ENCODE measurements at regions not wholly inside any gene's neighbourhood (a gene's known extent, or its start where the extent isn't known, plus 50 kb on each side); places are given as distances from the start of the nearest gene placed in this dataset.
A peak's percentile ranks its signal among the peaks of the same experiment; 100 is the strongest.

- Histone ChIP-seq H3K23ac (ENCODE audit: low read depth, low read length, poor library complexity) (no peak overlapping the region), H2BK15ac (ENCODE audit: low read length) (no peak overlapping the region)
- no CpG with 5 or more reads among the region's 1 CpG for WGBS, 2 donors (ENCODE audit: extremely low coverage in 2 of 2, insufficient read length in 2 of 2, insufficient replicate concordance in 1 of 2)
These were observed 222.3 kb upstream of the KIF2A start for GRCh38 chr5:62083661-62084060.

GRCh38 chr5:62084391-62084790, 221.6 kb upstream of the KIF2A start:
- Histone ChIP-seq H3K79me1 (ENCODE audit: low read depth, low read length) (no peaks in the 10 kb centered on the region), H3K23ac (ENCODE audit: low read depth, low read length, poor library complexity) (no peak overlapping the region), H3K4me2 (ENCODE audit: insufficient read depth, low read length, poor library complexity, severe bottlenecking) (no peak overlapping the region), H3K4ac (ENCODE audit: low read length) (no peak overlapping the region), H3K36me3 (replicated peaks in 1 of 2; ENCODE audit: control insufficient read depth in 2 of 2, insufficient read depth in 2 of 2, low read length in 2 of 2) (no peaks in the 10 kb centered on the region), H2AFZ (ENCODE audit: low read length) (no peak overlapping the region), H2BK5ac (ENCODE audit: low read length) (no peak overlapping the region), H3K27me3 (ENCODE audit: control insufficient read depth in 3 of 3, insufficient read depth in 3 of 3, low read depth in 1 of 3, low read length in 3 of 3) (peaks cover 0 to 3% (median 0%) of the 10 kb centered on the region in 3 experiments), H3K9ac (ENCODE audit: low read depth, low read length, poor library complexity) (no peak overlapping the region), H2AK5ac (ENCODE audit: low read depth, low read length) (no peak overlapping the region), H3K9me3 (replicated peaks in 1 of 2; ENCODE audit: control insufficient read depth in 2 of 2, insufficient read depth in 1 of 2, low read depth in 1 of 2, low read length in 2 of 2) (no peaks in the 10 kb centered on the region), H4K91ac (ENCODE audit: low read depth, low read length, poor library complexity) (no peak overlapping the region), H2BK120ac (ENCODE audit: low read depth, low read length) (no peak overlapping the region), H3K14ac (ENCODE audit: low read length) (no peak overlapping the region), H3K18ac (ENCODE audit: low read length) (no peak overlapping the region), H4K8ac (ENCODE audit: low read depth, low read length) (no peak overlapping the region), H3K27ac (replicated peaks; ENCODE audit: low read length) (no peak overlapping the region), H2BK15ac (ENCODE audit: low read length) (no peak overlapping the region), H2BK12ac (ENCODE audit: low read length) (no peak overlapping the region), H3K4me1 (ENCODE audit: control insufficient read depth in 2 of 2, insufficient read depth in 1 of 2, low read depth in 1 of 2, low read length in 2 of 2) (no peaks in the 10 kb centered on the region), H3K4me3 (ENCODE audit: low read length in 2 of 2) (no peak overlapping the region)
- no CpG with 5 or more reads among the region's 8 CpGs for WGBS, 2 donors (ENCODE audit: extremely low coverage in 2 of 2, insufficient read length in 2 of 2, insufficient replicate concordance in 1 of 2)
- no peak for DNase-seq (ENCODE audit: low spot score)

More at GRCh38 chr5:62083661-62084060, 222.3 kb upstream of the KIF2A start:
- H3K27ac ChIP-seq (replicated peaks; ENCODE audit: low read length), result no peak overlapping the region
- H3K9me3 ChIP-seq (replicated peaks in 1 of 2; ENCODE audit: control insufficient read depth in 2 of 2, insufficient read depth in 1 of 2, low read depth in 1 of 2, low read length in 2 of 2), result no peaks in the 10 kb centered on the region
- H3K79me1 ChIP-seq (ENCODE audit: low read depth, low read length), result no peaks in the 10 kb centered on the region
- no peak overlapping the region for H3K14ac ChIP-seq (ENCODE audit: low read length)
- H3K9ac ChIP-seq (ENCODE audit: low read depth, low read length, poor library complexity), result no peak overlapping the region
- H3K18ac ChIP-seq (ENCODE audit: low read length), result no peak overlapping the region
- no peak overlapping the region for H3K4me2 ChIP-seq (ENCODE audit: insufficient read depth, low read length, poor library complexity, severe bottlenecking)
- no peak overlapping the region for H2AFZ ChIP-seq (ENCODE audit: low read length)
- DNase-seq (ENCODE audit: low spot score), result no peak
- no peak overlapping the region for H2BK120ac ChIP-seq (ENCODE audit: low read depth, low read length)
- no peak overlapping the region for H2AK5ac ChIP-seq (ENCODE audit: low read depth, low read length)
- H2BK12ac ChIP-seq (ENCODE audit: low read length), result no peak overlapping the region
- peaks cover 0 to 3% (median 0%) of the 10 kb centered on the region in 3 experiments for H3K27me3 ChIP-seq (ENCODE audit: control insufficient read depth in 3 of 3, insufficient read depth in 3 of 3, low read depth in 1 of 3, low read length in 3 of 3)
- peaks cover 0 to 2% of the 10 kb centered on the region in 2 donors for H3K4me1 ChIP-seq (ENCODE audit: control insufficient read depth in 2 of 2, insufficient read depth in 1 of 2, low read depth in 1 of 2, low read length in 2 of 2)
- H3K4me3 ChIP-seq (ENCODE audit: low read length in 2 of 2), result no peak overlapping the region
- H4K91ac ChIP-seq (ENCODE audit: low read depth, low read length, poor library complexity), result no peak overlapping the region
- no peak overlapping the region for H3K4ac ChIP-seq (ENCODE audit: low read length)
- no peaks in the 10 kb centered on the region for H3K36me3 ChIP-seq (replicated peaks in 1 of 2; ENCODE audit: control insufficient read depth in 2 of 2, insufficient read depth in 2 of 2, low read length in 2 of 2)
- no peak overlapping the region for H2BK5ac ChIP-seq (ENCODE audit: low read length)
- no peak overlapping the region for H4K8ac ChIP-seq (ENCODE audit: low read depth, low read length)

GRCh38 chr5:62090953-62091352, 215.1 kb upstream of the KIF2A start:
- Histone ChIP-seq H4K8ac (ENCODE audit: low read depth, low read length) (no peak overlapping the region), H3K4me3 (ENCODE audit: low read length in 2 of 2) (no peak overlapping the region), H4K91ac (ENCODE audit: low read depth, low read length, poor library complexity) (no peak overlapping the region), H3K9ac (ENCODE audit: low read depth, low read length, poor library complexity) (no peak overlapping the region), H3K4ac (ENCODE audit: low read length) (no peak overlapping the region), H3K23ac (ENCODE audit: low read depth, low read length, poor library complexity) (no peak overlapping the region), H2BK120ac (ENCODE audit: low read depth, low read length) (no peak overlapping the region), H2BK12ac (ENCODE audit: low read length) (no peak overlapping the region), H3K79me1 (ENCODE audit: low read depth, low read length) (no peaks in the 10 kb centered on the region), H2BK5ac (ENCODE audit: low read length) (no peak overlapping the region), H3K36me3 (replicated peaks in 1 of 2; ENCODE audit: control insufficient read depth in 2 of 2, insufficient read depth in 2 of 2, low read length in 2 of 2) (no peaks in the 10 kb centered on the region), H3K14ac (ENCODE audit: low read length) (no peak overlapping the region), H3K27me3 (ENCODE audit: control insufficient read depth in 3 of 3, insufficient read depth in 3 of 3, low read depth in 1 of 3, low read length in 3 of 3) (no peaks in the 10 kb centered on the region), H2AK5ac (ENCODE audit: low read depth, low read length) (no peak overlapping the region), H3K4me2 (ENCODE audit: insufficient read depth, low read length, poor library complexity, severe bottlenecking) (no peak overlapping the region), H3K27ac (replicated peaks; ENCODE audit: low read length) (no peak overlapping the region), H3K18ac (ENCODE audit: low read length) (no peak overlapping the region), H2BK15ac (ENCODE audit: low read length) (no peak overlapping the region), H3K9me3 (replicated peaks in 1 of 2; ENCODE audit: control insufficient read depth in 2 of 2, insufficient read depth in 1 of 2, low read depth in 1 of 2, low read length in 2 of 2) (no peaks in the 10 kb centered on the region), H2AFZ (ENCODE audit: low read length) (no peak overlapping the region), H3K4me1 (ENCODE audit: control insufficient read depth in 2 of 2, insufficient read depth in 1 of 2, low read depth in 1 of 2, low read length in 2 of 2) (peaks cover 3 to 8% of the 10 kb centered on the region in 2 donors)
- no peak for DNase-seq (ENCODE audit: low spot score)

- DNase-seq (ENCODE audit: low spot score), result no peak
- Histone ChIP-seq H3K79me1 (ENCODE audit: low read depth, low read length) (no peaks in the 10 kb centered on the region), H3K9me3 (replicated peaks in 1 of 2; ENCODE audit: control insufficient read depth in 2 of 2, insufficient read depth in 1 of 2, low read depth in 1 of 2, low read length in 2 of 2) (no peaks in the 10 kb centered on the region), H2AK5ac (ENCODE audit: low read depth, low read length) (no peak overlapping the region), H3K9ac (ENCODE audit: low read depth, low read length, poor library complexity) (no peak overlapping the region), H3K14ac (ENCODE audit: low read length) (no peak overlapping the region), H3K18ac (ENCODE audit: low read length) (no peak overlapping the region), H3K4me3 (ENCODE audit: low read length in 2 of 2) (no peak overlapping the region), H3K36me3 (replicated peaks in 1 of 2; ENCODE audit: control insufficient read depth in 2 of 2, insufficient read depth in 2 of 2, low read length in 2 of 2) (no peaks in the 10 kb centered on the region), H3K4me2 (ENCODE audit: insufficient read depth, low read length, poor library complexity, severe bottlenecking) (no peak overlapping the region), H3K4ac (ENCODE audit: low read length) (no peak overlapping the region), H4K8ac (ENCODE audit: low read depth, low read length) (no peak overlapping the region), H2BK12ac (ENCODE audit: low read length) (no peak overlapping the region), H3K27ac (replicated peaks; ENCODE audit: low read length) (no peak overlapping the region), H2BK120ac (ENCODE audit: low read depth, low read length) (no peak overlapping the region), H3K23ac (ENCODE audit: low read depth, low read length, poor library complexity) (no peak overlapping the region), H2BK15ac (ENCODE audit: low read length) (no peak overlapping the region), H2BK5ac (ENCODE audit: low read length) (no peak overlapping the region), H3K27me3 (ENCODE audit: control insufficient read depth in 3 of 3, insufficient read depth in 3 of 3, low read depth in 1 of 3, low read length in 3 of 3) (no peaks in the 10 kb centered on the region), H2AFZ (ENCODE audit: low read length) (peak overlapping the region; percentile 68), H4K91ac (ENCODE audit: low read depth, low read length, poor library complexity) (no peak overlapping the region), H3K4me1 (ENCODE audit: control insufficient read depth in 2 of 2, insufficient read depth in 1 of 2, low read depth in 1 of 2, low read length in 2 of 2) (peaks cover 3 to 8% of the 10 kb centered on the region in 2 donors)
- no CpG with 5 or more reads among the region's 2 CpGs for WGBS, 2 donors (ENCODE audit: extremely low coverage in 2 of 2, insufficient read length in 2 of 2, insufficient replicate concordance in 1 of 2)
These were observed 212.6 kb upstream of the KIF2A start for GRCh38 chr5:62093411-62093810.
